OCI-M1 (cell line): ENCODE measurements at regions not wholly inside any gene's neighbourhood (a gene's known extent, or its start where the extent isn't known, plus 50 kb on each side); places are given as distances from the start of the nearest gene placed in this dataset.
"Not testable (repeated sequence)": the region's sequence is repeated elsewhere in the genome, so short reads cannot be mapped to it uniquely, and the experiment has no call there.

Experiments used
- DNase-seq: peaks from one replicate; lab custom pipeline; 2025; lab: John Stamatoyannopoulos, UW

DNA sequence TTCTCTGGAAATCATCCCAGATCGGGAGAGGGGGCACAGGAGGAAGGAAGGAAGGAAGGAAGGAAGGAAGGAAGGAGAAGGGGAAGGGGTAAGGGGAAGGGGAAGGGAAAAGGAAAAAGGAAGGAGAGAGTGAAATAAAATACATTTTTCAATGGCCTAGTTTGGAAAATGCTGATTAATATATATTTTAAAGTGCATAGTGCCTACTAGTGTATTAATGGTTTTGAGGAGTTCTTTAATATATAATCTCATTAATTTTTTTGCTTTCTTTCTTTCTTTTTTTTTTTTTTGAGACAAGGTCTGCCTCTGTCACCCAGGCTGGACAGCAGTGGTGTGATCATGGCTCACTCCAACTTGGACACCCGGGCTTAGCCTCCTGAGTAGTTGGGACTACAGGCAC is 107.8 kb upstream of the FOLH1 start:
- no peak for DNase-seq

DNA sequence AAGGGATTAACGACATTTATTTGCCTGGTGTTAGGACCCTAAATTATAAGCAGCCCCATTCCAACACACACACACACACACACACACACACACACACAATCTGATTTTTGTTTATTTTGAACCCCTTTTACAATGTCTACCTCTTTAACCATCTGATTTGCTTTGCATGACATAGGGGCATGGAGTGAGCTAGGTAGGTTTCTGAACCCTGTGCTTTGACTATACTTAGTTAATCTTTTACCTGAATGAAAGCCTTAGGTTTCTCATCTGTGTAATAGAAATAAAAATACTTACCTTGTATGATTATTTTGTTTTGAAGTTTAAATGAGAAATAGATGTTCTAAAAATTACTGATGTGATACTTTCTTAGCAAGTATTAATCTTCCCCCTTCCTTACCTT is 94.7 kb upstream of the FOLH1 start:
- DNase-seq, result no peak

DNA sequence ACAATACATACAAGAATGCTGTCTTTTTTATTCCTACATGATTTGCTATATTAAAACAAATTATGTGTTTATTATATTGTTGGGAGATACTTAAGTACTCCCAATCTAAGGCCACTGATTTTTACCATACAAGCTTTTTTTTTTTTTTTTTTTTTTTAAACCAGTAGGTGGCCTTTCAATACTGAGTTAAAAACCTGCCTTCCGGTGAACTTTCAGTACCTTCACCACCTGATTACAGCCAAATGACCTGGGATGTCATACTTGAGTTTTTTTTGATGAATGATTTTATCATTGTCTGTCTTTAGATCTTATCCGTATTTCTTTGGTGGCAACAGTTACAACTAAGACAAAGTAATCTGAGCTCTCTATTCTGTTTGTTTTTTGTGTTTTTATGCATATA is 94.0 kb upstream of the FOLH1 start:
- peak; percentile 7 for DNase-seq

DNA sequence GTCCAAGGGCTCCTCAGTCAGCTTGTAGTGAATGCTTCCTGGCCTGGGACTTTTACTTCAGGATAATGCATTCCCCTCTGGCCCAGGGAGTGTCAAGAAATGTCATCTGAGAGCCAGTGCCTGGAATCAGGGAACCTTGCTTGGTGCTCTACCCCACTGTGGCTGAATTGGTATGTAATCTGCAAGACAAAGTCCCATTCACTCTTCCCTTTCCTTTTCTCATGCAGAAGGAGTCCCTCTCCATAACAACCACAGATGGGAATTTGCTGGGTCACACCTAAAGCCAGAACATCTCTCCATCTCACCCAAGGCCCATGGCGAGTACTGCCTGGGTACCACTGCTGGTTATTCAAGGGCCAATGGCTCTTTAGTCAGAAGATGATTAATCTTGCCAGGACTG is 89.6 kb upstream of the FOLH1 start:
- not testable (repeated sequence) for DNase-seq

DNA sequence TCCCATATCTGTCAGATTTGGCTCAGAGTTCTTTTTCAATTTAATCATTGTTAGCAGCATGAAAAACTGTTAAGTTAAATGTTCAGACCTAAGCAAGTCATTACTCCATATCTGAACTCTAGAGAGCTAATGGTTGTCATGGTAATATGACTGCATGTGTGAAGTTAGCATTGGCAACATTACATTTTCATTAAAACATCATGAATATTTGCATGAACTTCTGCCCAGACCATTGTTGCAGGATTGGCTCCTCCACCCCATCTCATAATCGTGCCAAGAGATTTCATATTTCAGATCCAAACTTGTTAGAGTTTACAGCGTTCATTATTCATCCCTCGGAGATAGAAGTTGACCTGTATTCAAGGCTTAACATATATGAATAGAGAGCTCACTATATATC is 75.5 kb upstream of the FOLH1 start:
- DNase-seq, result not testable (repeated sequence)

DNA sequence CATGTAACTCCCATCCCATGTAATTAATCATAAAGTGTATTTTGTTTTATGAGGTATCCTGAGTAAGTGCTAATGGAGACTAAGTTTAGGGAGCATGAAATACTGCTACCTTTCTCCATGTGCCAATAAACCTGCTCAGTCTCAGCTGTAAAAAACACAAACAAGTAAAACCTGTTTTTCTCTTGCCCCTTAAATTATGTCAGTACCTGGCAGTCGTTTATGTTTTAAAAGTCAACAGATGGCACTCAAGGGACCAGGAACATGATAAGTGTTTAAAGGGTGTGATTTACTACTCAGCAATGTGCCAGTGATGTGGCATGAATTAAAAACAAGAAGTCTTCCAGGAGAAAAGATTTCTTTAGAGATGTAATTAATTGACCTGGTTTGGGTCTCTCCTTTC is 74.9 kb upstream of the FOLH1 start:
- DNase-seq, result not testable (repeated sequence)

DNA sequence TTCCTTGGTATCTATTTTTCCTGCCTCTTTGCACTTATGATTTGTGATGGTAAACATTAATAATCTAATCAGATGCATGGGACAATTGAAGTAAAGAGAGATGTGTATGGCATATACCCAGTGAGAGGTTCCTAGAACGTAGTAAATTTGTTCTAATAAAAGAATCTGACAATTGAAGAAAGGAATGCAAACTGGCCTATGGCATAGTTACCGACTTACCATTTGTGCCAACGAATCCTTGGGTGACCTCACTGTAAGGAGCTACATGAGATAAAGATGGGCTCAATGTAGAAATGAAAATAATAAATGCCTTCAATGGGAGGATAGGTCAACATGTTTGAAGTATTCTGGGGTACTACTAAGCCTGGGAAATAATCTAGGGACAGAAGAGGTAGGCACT is 73.7 kb upstream of the FOLH1 start:
- not testable (repeated sequence) for DNase-seq

DNA sequence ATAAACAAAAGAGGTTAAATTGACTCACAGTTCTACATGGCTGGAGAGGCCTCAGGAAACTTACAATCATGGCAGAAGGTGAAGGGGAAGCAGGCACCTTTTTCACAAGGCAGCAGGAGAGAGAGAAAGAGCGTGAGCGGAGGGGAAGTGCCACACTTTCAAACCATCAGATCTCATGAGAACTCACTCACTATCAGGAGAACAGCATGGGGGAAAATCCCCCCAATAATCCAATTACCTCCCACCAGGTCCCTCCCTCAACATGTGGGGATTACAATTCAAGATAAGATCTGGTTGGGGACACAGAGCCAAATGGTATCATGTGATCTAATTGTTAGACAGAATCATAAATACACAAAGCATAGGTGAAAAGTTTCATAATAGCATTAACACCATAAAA is 69.5 kb upstream of the FOLH1 start:
- DNase-seq, result not testable (repeated sequence)
